ENCODE measurements at regions not wholly inside any gene's neighbourhood (a gene's known extent, or its start where the extent isn't known, plus 50 kb on each side); places are given as distances from the start of the nearest gene placed in this dataset.
A peak's percentile ranks its signal among the peaks of the same experiment; 100 is the strongest.
"Not testable (repeated sequence)": the region's sequence is repeated elsewhere in the genome, so short reads cannot be mapped to it uniquely, and the experiment has no call there.

- Histone ChIP-seq H3K9me3 (no peaks in the 10 kb centered on the region), H3K27ac (peak overlapping the region; percentile 23 to 33), H3K36me3 (no peaks in the 10 kb centered on the region), H3K27me3 (no peaks in the 10 kb centered on the region), H3K4me3 (no peak overlapping the region), H3K4me1 (peaks cover 0 to 6% of the 10 kb centered on the region in 2 donors)
- TF ChIP-seq CTCF (IDR thresholded peaks at IDR 0.05) (no peak), POLR2A (IDR thresholded peaks at IDR 0.05) (no peak), POLR2AphosphoS5 (IDR thresholded peaks at IDR 0.05) (no peak)
- DNase-seq (ENCODE audit: low spot score in 2 of 2): peak in 1 of 2 donors; percentile 37
- intact Hi-C loops (cut with DNase I; ENCODE audit: low total_unique reads): no loop called here
Measured at GRCh38 chr20:53859684-53860083, 210.7 kb downstream of the BCAS1 start.

GRCh38 chr20:53859009-53859408 lies 211.4 kb downstream of the BCAS1 start:
- DNase-seq (ENCODE audit: low spot score in 2 of 2); H3K27me3 ChIP-seq; intact Hi-C loops (cut with DNase I; ENCODE audit: low total_unique reads); H3K4me3 ChIP-seq; H3K4me1 ChIP-seq; H3K27ac ChIP-seq; H3K9me3 ChIP-seq; H3K36me3 ChIP-seq: not testable (repeated sequence)

GRCh38 chr20:53858516-53858915 lies 211.9 kb downstream of the BCAS1 start:
- H3K36me3 ChIP-seq; H3K27ac ChIP-seq; intact Hi-C loops (cut with DNase I; ENCODE audit: low total_unique reads): not testable (repeated sequence)

GRCh38 chr20:53857723-53858236 lies 212.6 kb downstream of the BCAS1 start:
- no peak for DNase-seq (ENCODE audit: low spot score in 2 of 2)
- Histone ChIP-seq H3K9me3 (no peaks in the 10 kb centered on the region), H3K36me3 (no peaks in the 10 kb centered on the region), H3K27ac (peak overlapping the region; percentile 10 to 11), H3K4me1 (peaks cover 0 to 6% of the 10 kb centered on the region in 2 donors), H3K27me3 (no peaks in the 10 kb centered on the region), H3K4me3 (no peak overlapping the region)
- TF ChIP-seq CTCF (IDR thresholded peaks at IDR 0.05) (no peak), POLR2AphosphoS5 (IDR thresholded peaks at IDR 0.05) (no peak), POLR2A (IDR thresholded peaks at IDR 0.05) (no peak)
- intact Hi-C loops (cut with DNase I; ENCODE audit: low total_unique reads): no loop called here

More at GRCh38 chr20:53858516-53858915, 211.9 kb downstream of the BCAS1 start:
- not testable (repeated sequence) for DNase-seq (ENCODE audit: low spot score in 2 of 2); H3K27me3 ChIP-seq; H3K9me3 ChIP-seq; H3K4me1 ChIP-seq; H3K4me3 ChIP-seq

GRCh38 chr20:53856300-53857295 lies 213.8 kb downstream of the BCAS1 start:
- DNase-seq (ENCODE audit: low spot score in 2 of 2): no peak
- no peaks in the 10 kb centered on the region for H3K36me3 ChIP-seq
- intact Hi-C loops (cut with DNase I; ENCODE audit: low total_unique reads): no loop called here
- H3K4me1 ChIP-seq: peaks cover 0 to 6% of the 10 kb centered on the region in 2 donors
- TF ChIP-seq POLR2AphosphoS5 (IDR thresholded peaks at IDR 0.05) (no peak), CTCF (IDR thresholded peaks at IDR 0.05) (no peak), POLR2A (IDR thresholded peaks at IDR 0.05) (no peak)
- no peaks in the 10 kb centered on the region for H3K27me3 ChIP-seq
- H3K4me3 ChIP-seq: no peak overlapping the region
- H3K27ac ChIP-seq: no peak overlapping the region
- no peaks in the 10 kb centered on the region for H3K9me3 ChIP-seq

- DNase-seq (ENCODE audit: low spot score in 2 of 2): no peak
- Histone ChIP-seq H3K4me3 (no peak overlapping the region), H3K4me1 (peaks cover 0 to 6% of the 10 kb centered on the region in 2 donors), H3K27ac (no peak overlapping the region), H3K27me3 (no peaks in the 10 kb centered on the region), H3K9me3 (no peaks in the 10 kb centered on the region), H3K36me3 (no peaks in the 10 kb centered on the region)
- TF ChIP-seq CTCF (IDR thresholded peaks at IDR 0.05) (no peak), POLR2A (IDR thresholded peaks at IDR 0.05) (no peak), POLR2AphosphoS5 (IDR thresholded peaks at IDR 0.05) (no peak)
- intact Hi-C loops (cut with DNase I; ENCODE audit: low total_unique reads): no loop called here
Measured at GRCh38 chr20:53855733-53856132, 214.7 kb downstream of the BCAS1 start.

GRCh38 chr20:53854609-53854926 lies 215.8 kb downstream of the BCAS1 start:
- intact Hi-C loops (cut with DNase I; ENCODE audit: low total_unique reads); DNase-seq (ENCODE audit: low spot score in 2 of 2); H3K36me3 ChIP-seq; H3K27me3 ChIP-seq; H3K4me1 ChIP-seq; H3K4me3 ChIP-seq; H3K9me3 ChIP-seq; H3K27ac ChIP-seq: not testable (repeated sequence)

Data from breast epithelium (tissue), 4 donors.